Liver (tissue), 8 donors: ENCODE measurements at regions not wholly inside any gene's neighbourhood (a gene's known extent, or its start where the extent isn't known, plus 50 kb on each side); places are given as distances from the start of the nearest gene placed in this dataset.
"Not testable (repeated sequence)": the region's sequence is repeated elsewhere in the genome, so short reads cannot be mapped to it uniquely, and the experiment has no call there.

Experiments used
- DNase-seq: peaks from one replicate; pipeline ENCODE4 v3.0.0-alpha.2; 2017; ENCODE audit warnings: low spot score
- H3K27ac ChIP-seq, 2 donors: one replicate each; pipeline ENCODE4 v1.7.0; 2013; ENCODE audit warnings: inconsistent platforms in 2 of 2, low read length in 2 of 2, control low read depth in 1 of 2, low read depth in 1 of 2, mild to moderate bottlenecking in 1 of 2
- H3K27me3 ChIP-seq, 4 donors: one replicate each; pipeline versions ENCODE4 v1.6.1 to v1.7.0; 2013; ENCODE audit warnings: low read length in 3 of 4, inconsistent platforms in 1 of 4, mild to moderate bottlenecking in 1 of 4, moderate library complexity in 1 of 4; ENCODE audit not compliant: control insufficient read depth in 4 of 4, insufficient read depth in 4 of 4
- H3K36me3 ChIP-seq, 4 donors: one replicate each; pipeline versions ENCODE4 v1.6.1 to v1.7.0; 2013; ENCODE audit warnings: low read length in 3 of 4, mild to moderate bottlenecking in 3 of 4, low read depth in 1 of 4, moderate library complexity in 1 of 4; ENCODE audit not compliant: control insufficient read depth in 4 of 4, insufficient read depth in 3 of 4
- H3K4me1 ChIP-seq, 4 donors: one replicate each; pipeline versions ENCODE4 v1.6.1 to v1.7.0; 2013; ENCODE audit warnings: low read length in 3 of 4, mild to moderate bottlenecking in 3 of 4, moderate library complexity in 1 of 4; ENCODE audit not compliant: control insufficient read depth in 4 of 4, insufficient read depth in 4 of 4
- H3K4me3 ChIP-seq, 3 donors: one replicate each; pipeline versions ENCODE4 v1.6.1 to v1.7.0; 2013; ENCODE audit warnings: low read length in 3 of 3, control low read depth in 1 of 3, low read depth in 1 of 3, mild to moderate bottlenecking in 1 of 3
- H3K9ac ChIP-seq, 2 donors: one replicate each; pipeline ENCODE4 v1.7.0; 2013; ENCODE audit warnings: low read length in 2 of 2, mild to moderate bottlenecking in 2 of 2, moderate library complexity in 2 of 2, control low read depth in 1 of 2, low read depth in 1 of 2
- H3K9me3 ChIP-seq, 4 donors: one replicate each; pipeline versions ENCODE4 v1.6.1 to v1.7.0; 2013; ENCODE audit warnings: low read length in 3 of 4; ENCODE audit not compliant: control insufficient read depth in 4 of 4
- EGR1 ChIP-seq, 2 donors: IDR thresholded peaks; 2 replicates each; pipeline ENCODE4 v1.6.1; 2016 to 2018; ENCODE audit warnings: antibody characterized with exemption in 2 of 2, low read depth in 2 of 2
- FOXA1 ChIP-seq: IDR thresholded peaks from 2 replicates; pipeline ENCODE4 v1.6.1; 2016; ENCODE audit warnings: antibody characterized with exemption
- FOXA2 ChIP-seq: IDR thresholded peaks from 2 replicates; pipeline ENCODE4 v1.6.1; 2016; ENCODE audit warnings: antibody characterized with exemption
- GABPA ChIP-seq, 2 donors: IDR thresholded peaks in 1 of 2; conservative IDR thresholded peaks in 1 of 2; 2 replicates each; pipeline ENCODE4 v1.6.1; 2016; ENCODE audit warnings: antibody characterized with exemption in 2 of 2, mild to moderate bottlenecking in 1 of 2, moderate library complexity in 1 of 2
- HNF4A ChIP-seq, 2 donors: conservative IDR thresholded peaks; 2 replicates each; pipeline ENCODE4 v1.6.1; 2016; ENCODE audit warnings: antibody characterized with exemption in 2 of 2, mild to moderate bottlenecking in 2 of 2
- HNF4G ChIP-seq: IDR thresholded peaks from 2 replicates; pipeline ENCODE4 v1.6.1; 2016; ENCODE audit warnings: antibody characterized with exemption
- JUND ChIP-seq, 2 donors: IDR thresholded peaks; 2 replicates each; pipeline ENCODE4 v1.6.1; 2016; ENCODE audit warnings: antibody characterized with exemption in 2 of 2
- NR2F2 ChIP-seq: IDR thresholded peaks from 2 replicates; pipeline ENCODE4 v1.6.1; 2016; ENCODE audit warnings: antibody characterized with exemption
- RAD21 ChIP-seq, 2 donors: IDR thresholded peaks; 2 replicates each; pipeline ENCODE4 v1.6.1; 2016; ENCODE audit warnings: antibody characterized with exemption in 2 of 2, mild to moderate bottlenecking in 2 of 2
- RXRA ChIP-seq, 2 donors: IDR thresholded peaks; 2 replicates each; pipeline ENCODE4 v1.6.1; 2017 to 2018; ENCODE audit warnings: antibody characterized with exemption in 2 of 2, mild to moderate bottlenecking in 1 of 2
- TAF1 ChIP-seq: conservative IDR thresholded peaks from 2 replicates; pipeline ENCODE4 v1.6.1; 2016; ENCODE audit warnings: antibody characterized with exemption, mild to moderate bottlenecking
- YY1 ChIP-seq: IDR thresholded peaks from 2 replicates; pipeline ENCODE4 v1.6.1; 2016; ENCODE audit warnings: antibody characterized with exemption, mild to moderate bottlenecking
- WGBS: extraction: QIAGEN DNeasy Blood & Tissue Kit; methylation state at CpG from one replicate; pipeline ENCODE4 v1.1.7; 2013; 5-methylcytosine and 5-hydroxymethylcytosine counted together
- TF ChIP-seq, protein P1 (sequence below): IDR thresholded peaks from 2 replicates; pipeline ENCODE4 v1.6.1; 2016; ENCODE audit warnings: antibody characterized with exemption
- TF ChIP-seq, protein P2 (sequence below): IDR thresholded peaks from 2 replicates; pipeline ENCODE4 v1.6.1; 2016; ENCODE audit warnings: antibody characterized with exemption
- TF ChIP-seq, protein P3 (sequence below): IDR thresholded peaks from 2 replicates; pipeline ENCODE4 v1.6.1; 2016; ENCODE audit warnings: antibody characterized with exemption
- TF ChIP-seq, protein P4 (sequence below): IDR thresholded peaks from 2 replicates; pipeline ENCODE4 v1.6.1; 2016; ENCODE audit warnings: antibody characterized with exemption, mild to moderate bottlenecking
- TF ChIP-seq, protein P5 (sequence below): fragments of 150-350 bp; IDR thresholded peaks from 2 replicates; pipeline ENCODE4 v1.5.1; 2017; ENCODE audit warnings: improper control_type of control experiment, low read depth, low read length; ENCODE audit not compliant: missing input control
- donor health status: healthy.
- donor health status: healthy.
- donor health status: healthy.
- donor health status: healthy.
- donor health status: healthy.

DNA sequence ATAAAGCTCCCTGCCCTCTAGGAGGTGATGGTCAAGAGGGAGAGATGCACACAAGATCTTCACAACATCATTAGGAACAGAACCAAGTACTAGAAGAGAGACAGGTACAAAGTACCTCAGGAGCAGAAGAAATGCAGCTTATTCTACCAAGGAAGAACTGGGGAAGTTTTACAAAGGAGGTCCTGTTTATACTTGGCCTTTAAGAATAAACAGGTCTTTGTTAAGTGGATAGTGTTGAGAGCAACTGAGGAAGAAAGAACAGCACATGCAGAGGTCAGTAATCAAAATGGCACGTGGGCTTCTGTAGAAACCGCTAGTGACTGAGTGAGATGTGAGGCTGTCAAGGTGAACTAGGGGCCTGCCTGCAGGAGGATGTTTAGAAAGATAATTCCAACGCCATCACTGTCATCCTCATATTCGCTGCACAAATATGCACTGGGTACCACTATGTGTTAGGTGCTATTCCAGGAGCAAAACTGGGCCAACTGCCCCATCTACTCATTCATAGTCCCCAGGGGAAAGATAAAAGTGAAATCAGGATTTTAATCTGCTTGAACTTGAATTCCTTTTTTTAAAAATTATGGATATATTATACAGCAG lies 61.1 kb downstream of the ID4 start:
- Histone ChIP-seq H3K27me3 (no peaks in the 10 kb centered on the region), H3K9me3 (no peaks in the 10 kb centered on the region), H3K4me3 (no peak overlapping the region), H3K9ac (no peak overlapping the region), H3K4me1 (no peaks in the 10 kb centered on the region), H3K36me3 (no peaks in the 10 kb centered on the region), H3K27ac (no peak overlapping the region)
- DNase-seq = no peak
- TF ChIP-seq RAD21 (IDR thresholded peaks at IDR 0.05) = no peak
- no peak for TF ChIP-seq HNF4G
- no peak for TF ChIP-seq JUND (IDR thresholded peaks at IDR 0.05)
- TF ChIP-seq, protein P1, sequence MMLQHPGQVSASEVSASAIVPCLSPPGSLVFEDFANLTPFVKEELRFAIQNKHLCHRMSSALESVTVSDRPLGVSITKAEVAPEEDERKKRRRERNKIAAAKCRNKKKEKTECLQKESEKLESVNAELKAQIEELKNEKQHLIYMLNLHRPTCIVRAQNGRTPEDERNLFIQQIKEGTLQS = no peak
- TF ChIP-seq, protein P2, sequence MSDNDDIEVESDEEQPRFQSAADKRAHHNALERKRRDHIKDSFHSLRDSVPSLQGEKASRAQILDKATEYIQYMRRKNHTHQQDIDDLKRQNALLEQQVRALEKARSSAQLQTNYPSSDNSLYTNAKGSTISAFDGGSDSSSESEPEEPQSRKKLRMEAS = no peak
- no peak for TF ChIP-seq EGR1 (IDR thresholded peaks at IDR 0.05; ENCODE audit: low read depth in 2 of 2)
- TF ChIP-seq RXRA (IDR thresholded peaks at IDR 0.05) = no peak
- TF ChIP-seq FOXA1 = no peak
- TF ChIP-seq HNF4A (conservative IDR thresholded peaks at IDR 0.05) = no peak
- TF ChIP-seq YY1 = no peak
- no peak for TF ChIP-seq TAF1
- no peak for TF ChIP-seq FOXA2
- TF ChIP-seq GABPA (IDR thresholded peaks at IDR 0.05 in 1 of 2, conservative IDR thresholded peaks at IDR 0.05 in 1 of 2) = no peak
- WGBS = 62% methylated on average over 4 of the region's 4 CpGs

DNA sequence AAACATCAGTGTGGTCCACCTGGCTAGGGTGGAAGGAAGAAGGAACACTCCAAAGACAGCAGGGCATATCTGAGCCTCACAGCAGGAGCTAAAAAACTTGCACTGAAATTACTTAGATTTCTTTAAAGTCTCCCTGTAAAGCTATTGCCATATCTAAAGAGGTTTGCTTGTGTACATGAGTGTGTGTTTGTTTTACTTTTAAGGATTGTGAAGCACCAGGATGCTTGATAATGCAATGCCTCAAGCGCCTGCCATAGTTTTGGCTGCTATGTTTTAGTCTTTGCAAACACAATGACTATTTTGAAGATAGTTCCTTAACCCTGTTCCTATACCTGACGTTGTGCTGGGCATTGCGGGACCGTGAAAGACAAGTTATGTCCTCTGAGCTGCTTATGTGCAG lies 65.0 kb downstream of the ID4 start:
- Histone ChIP-seq H3K36me3 (no peaks in the 10 kb centered on the region), H3K9ac (no peak overlapping the region), H3K27ac (no peak overlapping the region), H3K4me3 (no peak overlapping the region), H3K27me3 (no peaks in the 10 kb centered on the region), H3K4me1 (no peaks in the 10 kb centered on the region), H3K9me3 (no peaks in the 10 kb centered on the region)
- 79% methylated on average over 4 of the region's 4 CpGs for WGBS
- no peak for DNase-seq
- TF ChIP-seq, protein P3, sequence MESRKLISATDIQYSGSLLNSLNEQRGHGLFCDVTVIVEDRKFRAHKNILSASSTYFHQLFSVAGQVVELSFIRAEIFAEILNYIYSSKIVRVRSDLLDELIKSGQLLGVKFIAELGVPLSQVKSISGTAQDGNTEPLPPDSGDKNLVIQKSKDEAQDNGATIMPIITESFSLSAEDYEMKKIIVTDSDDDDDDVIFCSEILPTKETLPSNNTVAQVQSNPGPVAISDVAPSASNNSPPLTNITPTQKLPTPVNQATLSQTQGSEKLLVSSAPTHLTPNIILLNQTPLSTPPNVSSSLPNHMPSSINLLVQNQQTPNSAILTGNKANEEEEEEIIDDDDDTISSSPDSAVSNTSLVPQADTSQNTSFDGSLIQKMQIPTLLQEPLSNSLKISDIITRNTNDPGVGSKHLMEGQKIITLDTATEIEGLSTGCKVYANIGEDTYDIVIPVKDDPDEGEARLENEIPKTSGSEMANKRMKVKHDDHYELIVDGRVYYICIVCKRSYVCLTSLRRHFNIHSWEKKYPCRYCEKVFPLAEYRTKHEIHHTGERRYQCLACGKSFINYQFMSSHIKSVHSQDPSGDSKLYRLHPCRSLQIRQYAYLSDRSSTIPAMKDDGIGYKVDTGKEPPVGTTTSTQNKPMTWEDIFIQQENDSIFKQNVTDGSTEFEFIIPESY = no peak
- TF ChIP-seq JUND (IDR thresholded peaks at IDR 0.05) = no peak
- no peak for TF ChIP-seq TAF1
- TF ChIP-seq FOXA1 = no peak
- TF ChIP-seq YY1 = no peak
- TF ChIP-seq, protein P1 = no peak
- TF ChIP-seq EGR1 (IDR thresholded peaks at IDR 0.05; ENCODE audit: low read depth in 2 of 2) = no peak
- TF ChIP-seq, protein P4, sequence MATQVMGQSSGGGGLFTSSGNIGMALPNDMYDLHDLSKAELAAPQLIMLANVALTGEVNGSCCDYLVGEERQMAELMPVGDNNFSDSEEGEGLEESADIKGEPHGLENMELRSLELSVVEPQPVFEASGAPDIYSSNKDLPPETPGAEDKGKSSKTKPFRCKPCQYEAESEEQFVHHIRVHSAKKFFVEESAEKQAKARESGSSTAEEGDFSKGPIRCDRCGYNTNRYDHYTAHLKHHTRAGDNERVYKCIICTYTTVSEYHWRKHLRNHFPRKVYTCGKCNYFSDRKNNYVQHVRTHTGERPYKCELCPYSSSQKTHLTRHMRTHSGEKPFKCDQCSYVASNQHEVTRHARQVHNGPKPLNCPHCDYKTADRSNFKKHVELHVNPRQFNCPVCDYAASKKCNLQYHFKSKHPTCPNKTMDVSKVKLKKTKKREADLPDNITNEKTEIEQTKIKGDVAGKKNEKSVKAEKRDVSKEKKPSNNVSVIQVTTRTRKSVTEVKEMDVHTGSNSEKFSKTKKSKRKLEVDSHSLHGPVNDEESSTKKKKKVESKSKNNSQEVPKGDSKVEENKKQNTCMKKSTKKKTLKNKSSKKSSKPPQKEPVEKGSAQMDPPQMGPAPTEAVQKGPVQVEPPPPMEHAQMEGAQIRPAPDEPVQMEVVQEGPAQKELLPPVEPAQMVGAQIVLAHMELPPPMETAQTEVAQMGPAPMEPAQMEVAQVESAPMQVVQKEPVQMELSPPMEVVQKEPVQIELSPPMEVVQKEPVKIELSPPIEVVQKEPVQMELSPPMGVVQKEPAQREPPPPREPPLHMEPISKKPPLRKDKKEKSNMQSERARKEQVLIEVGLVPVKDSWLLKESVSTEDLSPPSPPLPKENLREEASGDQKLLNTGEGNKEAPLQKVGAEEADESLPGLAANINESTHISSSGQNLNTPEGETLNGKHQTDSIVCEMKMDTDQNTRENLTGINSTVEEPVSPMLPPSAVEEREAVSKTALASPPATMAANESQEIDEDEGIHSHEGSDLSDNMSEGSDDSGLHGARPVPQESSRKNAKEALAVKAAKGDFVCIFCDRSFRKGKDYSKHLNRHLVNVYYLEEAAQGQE = no peak
- TF ChIP-seq NR2F2 = no peak
- TF ChIP-seq, protein P2 = no peak
- TF ChIP-seq FOXA2 = no peak
- no peak for TF ChIP-seq HNF4A (conservative IDR thresholded peaks at IDR 0.05)
- no peak for TF ChIP-seq RXRA (IDR thresholded peaks at IDR 0.05)
- TF ChIP-seq GABPA (IDR thresholded peaks at IDR 0.05 in 1 of 2, conservative IDR thresholded peaks at IDR 0.05 in 1 of 2) = no peak
- TF ChIP-seq, protein P5, sequence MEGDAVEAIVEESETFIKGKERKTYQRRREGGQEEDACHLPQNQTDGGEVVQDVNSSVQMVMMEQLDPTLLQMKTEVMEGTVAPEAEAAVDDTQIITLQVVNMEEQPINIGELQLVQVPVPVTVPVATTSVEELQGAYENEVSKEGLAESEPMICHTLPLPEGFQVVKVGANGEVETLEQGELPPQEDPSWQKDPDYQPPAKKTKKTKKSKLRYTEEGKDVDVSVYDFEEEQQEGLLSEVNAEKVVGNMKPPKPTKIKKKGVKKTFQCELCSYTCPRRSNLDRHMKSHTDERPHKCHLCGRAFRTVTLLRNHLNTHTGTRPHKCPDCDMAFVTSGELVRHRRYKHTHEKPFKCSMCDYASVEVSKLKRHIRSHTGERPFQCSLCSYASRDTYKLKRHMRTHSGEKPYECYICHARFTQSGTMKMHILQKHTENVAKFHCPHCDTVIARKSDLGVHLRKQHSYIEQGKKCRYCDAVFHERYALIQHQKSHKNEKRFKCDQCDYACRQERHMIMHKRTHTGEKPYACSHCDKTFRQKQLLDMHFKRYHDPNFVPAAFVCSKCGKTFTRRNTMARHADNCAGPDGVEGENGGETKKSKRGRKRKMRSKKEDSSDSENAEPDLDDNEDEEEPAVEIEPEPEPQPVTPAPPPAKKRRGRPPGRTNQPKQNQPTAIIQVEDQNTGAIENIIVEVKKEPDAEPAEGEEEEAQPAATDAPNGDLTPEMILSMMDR = no peak

DNA sequence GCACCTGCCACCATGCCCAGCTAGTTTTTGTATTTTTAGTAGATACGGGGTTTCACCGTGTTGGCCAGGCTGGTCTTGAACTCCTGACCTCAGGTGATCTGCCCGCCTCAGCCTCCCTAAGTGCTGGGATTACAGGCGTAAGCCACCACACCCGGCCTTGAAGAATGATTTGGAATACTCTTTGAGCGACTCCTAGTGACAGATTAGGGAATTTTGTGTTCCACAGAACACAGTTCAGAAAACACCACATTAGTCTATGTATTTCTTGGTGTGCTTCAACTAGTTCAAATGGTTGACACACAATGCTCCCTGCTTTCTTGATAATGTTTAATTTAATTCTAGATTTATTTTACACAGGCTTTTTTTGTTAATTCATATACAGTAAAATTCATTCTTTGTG lies 67.2 kb downstream of the ID4 start:
- not testable (repeated sequence) for H3K27ac ChIP-seq, H3K36me3 ChIP-seq, H3K4me3 ChIP-seq, DNase-seq, H3K27me3 ChIP-seq, H3K9ac ChIP-seq, H3K9me3 ChIP-seq, H3K4me1 ChIP-seq
- WGBS = 70% methylated on average over 6 of the region's 6 CpGs
